Stimulated activated CD4-positive, alpha-beta T cell treated with anti-CD3 and anti-CD28 coated beads, Interleukin-1b, Interleukin-23, amount 100 ng/mL, for 48 hours (primary cell): ENCODE measurements at regions not wholly inside any gene's neighbourhood (a gene's known extent, or its start where the extent isn't known, plus 50 kb on each side); places are given as distances from the start of the nearest gene placed in this dataset.

Experiments used
- DNase-seq: peaks from one replicate; pipeline ENCODE4 v3.0.0-alpha.2; 2020

- no peak for DNase-seq
These were observed 116.7 kb downstream of the HMX1 start for GRCh38 chr4:8754634-8755589.

- no peak for DNase-seq
These were observed 123.4 kb downstream of the HMX1 start for GRCh38 chr4:8748236-8748575.

- no peak for DNase-seq
These were observed 124.0 kb downstream of the HMX1 start for GRCh38 chr4:8747467-8748235.

- DNase-seq = no peak
These were observed 124.8 kb downstream of the HMX1 start for GRCh38 chr4:8746523-8747466.

GRCh38 chr4:8745826-8746225 is 125.8 kb downstream of the HMX1 start:
- DNase-seq = no peak

GRCh38 chr4:8745005-8745790 is 126.4 kb downstream of the HMX1 start:
- DNase-seq = no peak

- no peak for DNase-seq
These were observed 127.4 kb downstream of the HMX1 start for GRCh38 chr4:8744083-8744805.

- no peak for DNase-seq
These were observed 129.1 kb downstream of the HMX1 start for GRCh38 chr4:8742546-8742945.

GRCh38 chr4:8741513-8742226 is 130.0 kb downstream of the HMX1 start:
- no peak for DNase-seq

- no peak for DNase-seq
These were observed 130.8 kb downstream of the HMX1 start for GRCh38 chr4:8740666-8741395.

- no peak for DNase-seq
These were observed 131.6 kb downstream of the HMX1 start for GRCh38 chr4:8739820-8740665.

- no peak for DNase-seq
These were observed 132.3 kb downstream of the HMX1 start for GRCh38 chr4:8739317-8739716.

GRCh38 chr4:8738471-8738931 is 133.1 kb downstream of the HMX1 start:
- no peak for DNase-seq

- no peak for DNase-seq
These were observed 133.9 kb downstream of the HMX1 start for GRCh38 chr4:8737601-8738279.

- no peak for DNase-seq
These were observed 134.6 kb downstream of the HMX1 start for GRCh38 chr4:8737075-8737474.

GRCh38 chr4:8736090-8736825 is 135.4 kb downstream of the HMX1 start:
- DNase-seq = no peak
